ENCODE measurements at regions not wholly inside any gene's neighbourhood (a gene's known extent, or its start where the extent isn't known, plus 50 kb on each side); places are given as distances from the start of the nearest gene placed in this dataset.

DNA sequence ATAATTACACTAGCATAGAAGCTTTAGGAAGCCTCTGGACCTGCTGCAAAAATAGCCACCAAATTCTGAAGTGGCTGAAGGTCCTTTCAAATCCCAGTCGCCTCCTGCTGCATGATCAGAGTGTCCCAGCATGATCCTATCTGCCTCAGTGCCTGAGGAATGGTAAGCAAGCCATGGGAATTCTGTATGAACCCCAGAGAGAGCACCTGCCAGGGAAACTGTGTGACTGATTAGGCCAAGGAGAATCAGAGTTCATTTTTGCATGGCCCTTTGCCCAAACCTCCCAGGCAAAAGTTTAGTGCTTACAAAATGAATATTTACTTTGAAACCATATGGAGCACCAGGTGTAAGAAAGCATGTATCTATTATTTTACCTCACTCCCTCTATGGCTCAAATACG is 221.4 kb downstream of the ARL4C start:
- Mint-ChIP-seq H3K36me3 (no peaks in the 10 kb centered on the region), H3K27me3 (ENCODE audit: low read depth in 2 of 2) (no peaks in the 10 kb centered on the region), H3K4me1 (peaks cover 76 to 77% of the 10 kb centered on the region in 2 donors), H3K4me3 (peak overlapping the region; percentile 36), H3K27ac (peak overlapping the region in 1 of 2 donors; percentile 80), H3K9me3 (peaks cover 0 to 8% of the 10 kb centered on the region in 2 donors)
- TF ChIP-seq CTCF (IDR thresholded peaks at IDR 0.05): no peak
- intact Hi-C loops (cut with micrococcal nuclease): no loop called here
- Histone ChIP-seq H3K27me3 (ENCODE audit: control insufficient read depth, insufficient read depth, low read length) (no peaks in the 10 kb centered on the region), H3K4me1 (ENCODE audit: control insufficient read depth, insufficient read depth, low read length) (peaks cover 53% of the 10 kb centered on the region), H3K36me3 (ENCODE audit: control insufficient read depth, insufficient read depth, low read length) (no peaks in the 10 kb centered on the region), H3K27ac (ENCODE audit: low read length) (no peak overlapping the region), H3K4me3 (ENCODE audit: low read length) (no peak overlapping the region), H3K9me3 (ENCODE audit: control insufficient read depth, insufficient read depth, low read length) (no peaks in the 10 kb centered on the region)
- DNase-seq (no peak), ATAC-seq (no peak)
- 89% methylated on average over 1 of the region's 2 CpGs for WGBS (ENCODE audit: insufficient coverage)

GRCh38 chr2:234273887-234274584 is 222.8 kb downstream of the ARL4C start:
- intact Hi-C loops (cut with micrococcal nuclease): loop anchor here (2.0 to 5.0 kb wide), 2 partner anchors 17 to 33 kb away; no protein-coding TSS in a partner anchor
- ATAC-seq (peak in 2 of 3 donors; percentile 30 to 51), DNase-seq (peak in 1 of 2 donors; percentile 61)
- peak overlapping the region; percentile 71 for H3K4me3 Mint-ChIP-seq
- no peak for TF ChIP-seq CTCF (IDR thresholded peaks at IDR 0.05)
- H3K4me1 Mint-ChIP-seq: peaks cover 75 to 77% of the 10 kb centered on the region in 2 donors
- Histone ChIP-seq H3K4me3 (ENCODE audit: low read length) (no peak overlapping the region), H3K27ac (ENCODE audit: low read length) (peak overlapping the region; percentile 58), H3K4me1 (ENCODE audit: control insufficient read depth, insufficient read depth, low read length) (peaks cover 42% of the 10 kb centered on the region), H3K27me3 (ENCODE audit: control insufficient read depth, insufficient read depth, low read length) (no peaks in the 10 kb centered on the region), H3K36me3 (ENCODE audit: control insufficient read depth, insufficient read depth, low read length) (no peaks in the 10 kb centered on the region), H3K9me3 (ENCODE audit: control insufficient read depth, insufficient read depth, low read length) (no peaks in the 10 kb centered on the region)
- H3K27me3 Mint-ChIP-seq (ENCODE audit: low read depth in 2 of 2): no peaks in the 10 kb centered on the region
- WGBS (ENCODE audit: insufficient coverage): 65% methylated on average over 9 of the region's 9 CpGs
- H3K9me3 Mint-ChIP-seq: peaks cover 0 to 3% of the 10 kb centered on the region in 2 donors
- H3K36me3 Mint-ChIP-seq: no peaks in the 10 kb centered on the region
- peak overlapping the region; percentile 80 to 92 for H3K27ac Mint-ChIP-seq

- no peaks in the 10 kb centered on the region for H3K36me3 ChIP-seq (ENCODE audit: control insufficient read depth, insufficient read depth, low read length)
- no peaks in the 10 kb centered on the region for H3K36me3 Mint-ChIP-seq
- ATAC-seq (peak; percentile 61 to 79 (median 63)), DNase-seq (peak in 1 of 2 donors; percentile 40)
- peaks cover 65% of the 10 kb centered on the region in 2 donors for H3K4me1 Mint-ChIP-seq
- peaks cover 40% of the 10 kb centered on the region for H3K4me1 ChIP-seq (ENCODE audit: control insufficient read depth, insufficient read depth, low read length)
- H3K9me3 Mint-ChIP-seq: no peaks in the 10 kb centered on the region
- 20% methylated on average over 5 of the region's 5 CpGs for WGBS (ENCODE audit: insufficient coverage)
- no peak for TF ChIP-seq CTCF (IDR thresholded peaks at IDR 0.05)
- no peaks in the 10 kb centered on the region for H3K9me3 ChIP-seq (ENCODE audit: control insufficient read depth, insufficient read depth, low read length)
- no peaks in the 10 kb centered on the region for H3K27me3 ChIP-seq (ENCODE audit: control insufficient read depth, insufficient read depth, low read length)
- peak overlapping the region; percentile 80 to 92 for H3K27ac Mint-ChIP-seq
- H3K27ac ChIP-seq (ENCODE audit: low read length): peak overlapping the region; percentile 69
- intact Hi-C loops (cut with micrococcal nuclease): loop anchor here (2.0 to 5.0 kb wide), 2 partner anchors 19 to 35 kb away; no protein-coding TSS in a partner anchor
- peak overlapping the region; percentile 69 for H3K4me3 Mint-ChIP-seq
- no peak overlapping the region for H3K4me3 ChIP-seq (ENCODE audit: low read length)
- no peaks in the 10 kb centered on the region for H3K27me3 Mint-ChIP-seq (ENCODE audit: low read depth in 2 of 2)
Observed at GRCh38 chr2:234272069-234272850, 221.8 kb downstream of the SPP2 start.

Data from natural killer cell (primary cell).